HT-29 (cell line): ENCODE measurements at regions not wholly inside any gene's neighbourhood (a gene's known extent, or its start where the extent isn't known, plus 50 kb on each side); places are given as distances from the start of the nearest gene placed in this dataset. TPM values are rescaled to one million over a fixed set of nuclear protein-coding genes. Genes with fewer than 3 reads are reported as not detected.

ENCODE experiments used
- DNase-seq: peaks from one replicate; pipeline ENCODE4 v3.0.0-alpha.2; 2015; ENCODE audit warnings: low spot score
- small RNA-seq: library from RNA; depleted of rRNA; stranded (forward); fragments of <200 nt; gene quantifications from one replicate; pipeline ENCODE3, GENCODE V24; 2014

- DNase-seq, result no peak
Measured at GRCh38 chr11:105197071-105197815, 57.7 kb upstream of the CARD18 start.

GRCh38 chr11:105193260-105193659 is 53.7 kb upstream of the CARD18 start:
- no peak for DNase-seq

- no peak for DNase-seq
Measured at GRCh38 chr11:105192115-105192514, 52.5 kb upstream of the CARD18 start.

GRCh38 chr11:105189581-105189980 is 50.0 kb upstream of the CARD18 start:
- no peak for DNase-seq

Small RNA genes lying in the stretch of these regions (small RNA-seq; reads per million reads assigned to genes)
- not detected for gene AP003181.1
- gene RF00017, result not detected
